GM19438 (cell line): ENCODE measurements at regions not wholly inside any gene's neighbourhood (a gene's known extent, or its start where the extent isn't known, plus 50 kb on each side); places are given as distances from the start of the nearest gene placed in this dataset.
"Not testable (repeated sequence)": the region's sequence is repeated elsewhere in the genome, so short reads cannot be mapped to it uniquely, and the experiment has no call there.

ENCODE experiments used
- ATAC-seq: cut with Tn5 transposase; IDR thresholded peaks from one replicate; pipeline ENCODE4 v1.9.1; 2021; ENCODE audit warnings: low read depth; ENCODE audit not compliant: unreplicated experiment

DNA sequence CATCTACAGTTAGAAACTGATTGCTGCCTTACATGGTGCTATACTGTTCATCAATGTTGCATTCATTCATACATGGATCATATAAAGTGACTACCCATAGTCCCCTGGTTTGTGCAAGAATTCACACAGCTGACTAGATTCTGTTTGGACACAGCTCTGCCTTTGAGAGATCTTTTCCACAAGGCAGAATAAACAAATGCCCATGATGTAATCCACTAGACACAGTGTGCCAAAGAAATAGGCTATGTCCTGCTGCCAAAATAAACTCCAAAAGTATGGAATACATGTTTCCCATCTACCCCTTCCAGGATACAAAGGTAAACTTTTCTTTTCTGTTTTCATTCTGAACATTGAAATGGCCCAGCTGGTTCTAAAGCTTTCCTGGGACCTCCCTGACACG is 269.4 kb upstream of the CHAC2 start:
- ATAC-seq, result no peak

DNA sequence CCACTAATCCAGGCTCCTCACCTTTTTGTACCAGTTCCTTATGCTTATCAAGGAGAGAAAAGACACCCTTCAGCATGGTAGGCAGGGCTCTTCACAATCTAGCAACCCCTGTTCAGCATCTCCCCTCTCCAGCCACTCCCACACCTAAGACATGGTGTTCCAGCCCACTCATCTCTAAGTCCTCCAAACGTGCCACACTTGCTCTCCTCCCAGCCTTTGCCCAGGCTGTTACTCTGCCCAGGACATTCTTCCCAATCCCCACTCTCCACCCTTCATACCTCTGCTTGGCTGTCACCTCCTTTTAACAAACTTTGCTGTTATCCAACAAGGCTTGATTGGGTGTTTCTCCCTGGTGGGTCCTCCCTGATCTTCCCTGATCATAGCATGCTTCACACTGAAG is 270.6 kb upstream of the CHAC2 start:
- ATAC-seq, result no peak

DNA sequence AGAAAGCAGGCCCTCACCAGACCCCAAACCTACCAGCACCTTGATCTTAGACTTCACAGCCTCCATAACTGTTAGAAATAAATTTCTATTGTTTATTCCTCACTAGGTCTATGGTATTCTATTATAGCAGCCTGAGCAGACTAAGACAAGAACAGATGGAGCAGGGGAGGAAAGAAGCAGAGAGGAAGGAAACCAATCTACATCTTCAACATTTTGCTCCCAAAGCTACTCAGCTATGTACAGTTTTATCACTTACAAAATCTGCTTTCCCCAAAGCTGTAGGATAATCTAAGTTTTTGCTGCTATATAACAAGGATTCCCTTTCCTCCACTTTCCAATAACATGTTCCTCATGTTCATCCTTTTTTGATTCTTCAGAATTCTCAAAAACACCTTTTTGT is 274.4 kb upstream of the CHAC2 start:
- no peak for ATAC-seq

DNA sequence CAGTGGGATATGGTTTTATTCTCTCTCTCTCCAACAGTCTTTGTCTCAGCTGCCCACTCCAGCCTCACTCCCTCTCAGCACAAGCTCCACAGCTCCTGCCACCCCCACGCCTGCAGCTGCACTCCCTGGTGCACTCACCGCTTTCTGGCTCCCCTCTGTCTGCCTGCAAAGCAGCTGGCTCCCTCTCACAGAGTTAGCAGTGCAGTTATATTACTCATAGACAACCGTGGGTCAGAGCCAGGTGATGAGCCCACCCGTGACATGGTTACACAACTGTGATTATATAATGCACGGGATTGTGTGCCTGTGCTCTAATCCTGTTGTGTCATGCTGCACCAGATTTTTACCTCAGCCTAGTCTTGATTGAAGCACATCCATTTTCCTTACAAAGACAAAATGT is 276.9 kb upstream of the CHAC2 start:
- ATAC-seq, result no peak

DNA sequence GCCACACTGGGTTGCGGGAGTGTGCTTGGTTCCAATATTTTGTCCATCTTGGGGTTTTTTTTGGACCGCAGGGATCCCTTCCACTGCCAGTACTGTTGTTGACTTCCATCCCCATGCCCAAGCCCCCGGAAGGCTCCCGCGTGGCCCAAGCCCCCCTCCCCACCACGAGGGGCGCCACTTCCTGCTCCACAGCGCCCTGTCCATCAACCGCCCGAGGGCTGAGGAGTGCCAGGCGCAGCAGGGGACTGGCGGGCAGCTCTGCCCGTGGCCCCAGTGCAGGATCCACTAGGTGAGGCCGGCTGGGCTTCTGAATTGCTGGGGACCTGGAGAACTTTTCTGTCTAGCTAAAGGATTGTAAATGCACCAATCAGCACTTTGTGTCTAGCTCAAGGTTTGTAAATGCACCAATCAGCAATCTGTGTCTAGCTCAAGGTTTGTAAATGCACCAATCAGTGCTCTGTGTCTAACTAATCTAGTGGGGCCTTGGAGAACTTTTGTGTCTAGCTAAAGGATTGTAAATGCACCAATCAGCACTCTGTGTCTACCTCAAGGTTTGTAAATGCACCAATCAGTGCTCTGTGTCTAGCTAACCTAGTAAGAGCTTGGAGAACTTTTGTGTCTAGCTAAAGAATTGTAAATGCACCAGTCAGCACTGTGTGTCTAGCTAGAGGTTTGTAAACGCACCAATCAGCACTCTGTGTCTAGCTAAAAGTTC is 281.3 kb upstream of the CHAC2 start:
- not testable (repeated sequence) for ATAC-seq

DNA sequence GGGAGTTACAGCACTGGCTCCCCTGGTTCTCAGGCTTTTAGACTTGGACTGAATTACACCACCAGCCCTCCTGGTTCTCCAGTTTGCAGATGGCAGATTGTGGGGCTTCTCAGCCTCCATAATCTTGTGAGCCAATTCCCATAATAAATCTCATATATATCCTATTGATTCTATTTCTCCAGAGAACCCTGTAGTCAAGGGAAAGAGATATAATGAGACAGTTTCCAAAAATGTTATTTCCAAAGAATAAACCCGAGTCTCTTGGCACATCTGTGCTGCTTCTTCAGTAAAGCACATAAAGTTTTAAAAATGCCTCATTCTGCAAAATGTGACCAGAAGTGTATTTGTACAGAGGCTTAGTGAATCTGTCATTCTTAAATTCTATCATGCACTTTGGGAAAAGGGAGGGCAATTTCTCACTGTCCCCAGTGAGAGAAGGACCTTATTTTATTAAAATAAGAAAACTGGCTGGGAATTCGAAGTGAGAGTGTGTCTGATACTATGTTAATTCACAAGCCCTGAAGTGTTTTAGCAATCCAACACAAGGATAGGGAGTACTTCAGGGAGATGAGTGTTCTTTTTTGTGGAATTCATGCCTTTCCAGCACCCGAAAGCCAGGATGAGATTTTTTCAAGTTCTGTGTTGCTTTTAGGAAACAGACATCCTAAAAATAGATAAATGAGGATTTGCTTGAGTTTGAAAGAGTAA is 282.4 kb upstream of the CHAC2 start:
- ATAC-seq, result no peak

DNA sequence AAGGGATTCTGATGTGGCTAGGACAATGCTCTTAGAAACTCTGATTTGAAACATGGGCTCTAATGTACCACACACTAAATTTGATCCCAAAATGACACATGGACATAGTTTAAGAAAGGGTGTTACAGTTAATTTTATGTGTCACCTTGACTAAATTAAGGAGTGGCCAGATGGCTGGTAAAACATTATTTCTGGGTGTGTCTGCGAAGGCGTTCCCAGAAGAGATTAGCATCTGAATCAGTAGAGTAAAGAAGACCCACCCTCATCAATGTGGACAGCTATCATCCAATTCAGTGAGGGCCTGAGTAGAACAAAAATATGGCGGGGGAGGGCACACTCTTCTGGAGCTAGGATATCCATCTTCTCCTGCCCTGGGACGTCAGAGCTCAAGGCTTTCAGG is 283.1 kb upstream of the CHAC2 start:
- no peak for ATAC-seq

DNA sequence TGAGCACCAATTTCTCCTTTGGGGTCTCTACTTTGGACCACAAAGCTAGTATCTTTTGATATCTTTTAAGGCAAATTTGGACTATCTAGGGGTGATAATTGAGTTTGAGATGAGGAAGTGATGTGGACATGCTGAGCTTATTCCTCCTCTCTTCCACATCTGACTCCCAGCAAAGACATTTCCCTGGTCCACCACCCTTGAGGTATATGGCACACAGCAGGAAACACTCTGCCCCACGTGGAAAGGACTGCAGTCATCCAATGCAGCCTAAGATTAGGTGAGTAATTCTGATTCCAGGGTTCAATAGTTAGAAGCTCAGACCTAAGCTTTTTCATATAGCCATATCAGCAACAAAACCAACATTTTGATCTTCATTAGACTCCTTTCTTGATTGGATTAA is 290.1 kb upstream of the CHAC2 start:
- no peak for ATAC-seq

DNA sequence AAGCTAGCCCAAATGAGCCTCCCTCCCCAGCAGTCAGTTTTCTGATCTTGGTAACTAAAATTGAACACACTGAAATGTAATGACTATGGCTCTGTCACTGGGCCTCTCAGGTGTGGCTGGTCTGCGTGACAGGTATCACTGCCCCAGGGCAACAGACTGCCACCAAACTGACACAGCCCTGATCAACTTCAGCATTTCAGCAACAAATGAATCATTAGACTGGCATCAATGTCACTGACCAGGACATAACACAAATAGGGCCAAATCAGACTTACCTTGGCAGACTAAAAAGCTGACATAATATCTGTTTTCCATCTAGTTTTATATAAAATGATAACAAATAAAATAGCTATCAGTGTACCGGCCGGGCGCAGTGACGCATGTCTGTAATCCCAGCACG is 290.8 kb upstream of the CHAC2 start:
- no peak for ATAC-seq

DNA sequence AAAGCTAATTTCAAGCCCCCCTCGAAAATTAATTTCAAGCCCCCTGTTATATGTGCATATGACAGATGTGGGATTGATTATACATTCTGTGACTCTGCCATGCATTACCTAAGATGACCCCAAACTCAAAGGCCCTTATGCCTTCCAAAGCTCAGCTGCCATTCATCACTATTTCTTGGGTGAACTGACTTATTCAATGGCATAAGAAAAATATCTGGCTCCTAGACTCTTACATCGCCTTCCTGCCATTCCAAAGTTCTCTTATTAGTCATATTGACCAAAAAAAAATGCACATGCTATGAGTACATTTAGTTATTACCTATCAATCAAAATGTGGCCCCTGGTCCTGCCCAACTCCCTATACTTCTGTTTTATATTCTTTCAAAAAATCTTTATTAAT is 291.8 kb upstream of the CHAC2 start:
- no peak for ATAC-seq

DNA sequence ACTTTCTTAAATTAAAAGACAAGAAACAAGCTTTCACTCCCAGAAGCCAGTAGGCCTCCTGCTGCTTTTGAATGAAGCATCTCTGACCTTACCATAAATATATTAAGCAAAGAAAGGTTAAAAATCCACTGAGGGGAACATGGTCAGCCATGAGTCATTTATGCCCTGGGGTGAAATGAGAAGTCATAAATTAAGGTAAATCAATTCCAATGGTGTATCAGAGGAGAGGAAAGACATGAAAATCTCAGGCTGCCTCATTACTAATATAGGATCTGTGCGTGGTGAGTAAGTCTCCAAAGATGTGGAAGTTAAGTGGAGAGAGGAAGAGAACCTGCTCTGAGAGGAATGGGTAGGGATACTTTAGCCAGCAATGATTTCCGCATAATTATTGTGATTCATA is 292.3 kb upstream of the CHAC2 start:
- no peak for ATAC-seq

DNA sequence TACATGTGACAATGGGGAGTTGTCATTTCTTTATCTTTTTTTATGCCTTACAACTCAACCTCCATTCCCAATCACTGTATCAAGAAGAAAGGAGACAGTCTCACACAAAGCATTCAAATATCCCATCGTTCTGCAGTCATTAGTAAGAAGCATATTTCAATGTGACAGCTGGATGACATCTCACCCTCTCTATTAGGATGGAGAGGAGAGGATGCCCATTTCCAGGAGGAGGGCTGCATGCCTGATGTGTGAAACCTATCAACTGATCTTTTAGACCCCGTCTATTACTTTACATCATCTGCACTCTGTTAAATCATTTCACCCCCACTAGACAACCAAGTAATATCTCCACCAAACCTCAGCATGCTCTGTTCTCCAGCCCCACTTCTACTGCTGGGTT is 292.7 kb upstream of the CHAC2 start:
- no peak for ATAC-seq

DNA sequence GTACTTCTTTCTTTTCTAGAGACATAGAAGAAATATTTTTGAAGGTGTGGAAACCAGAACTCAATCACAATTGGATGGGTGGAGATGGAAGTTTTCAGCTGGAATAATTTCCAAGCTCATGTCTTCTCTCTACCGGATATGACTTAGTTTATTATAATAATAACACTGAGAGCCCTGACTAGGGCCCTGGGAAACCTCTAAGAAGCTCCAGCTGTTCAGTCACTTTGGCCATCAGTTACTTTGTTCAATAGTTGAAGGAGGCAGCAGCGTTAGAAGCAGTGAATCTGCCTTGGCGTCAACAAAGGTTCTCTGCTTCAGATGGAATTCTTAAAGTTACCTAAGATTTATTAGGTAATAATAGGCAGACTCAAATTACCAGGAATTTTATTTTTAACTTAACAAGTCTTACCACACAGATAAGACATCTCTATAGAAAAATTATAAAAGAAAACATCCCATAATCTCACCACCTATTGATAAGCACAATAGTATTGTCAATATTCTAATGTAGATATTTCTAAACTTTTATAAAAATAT is 293.8 kb upstream of the CHAC2 start:
- no peak for ATAC-seq

DNA sequence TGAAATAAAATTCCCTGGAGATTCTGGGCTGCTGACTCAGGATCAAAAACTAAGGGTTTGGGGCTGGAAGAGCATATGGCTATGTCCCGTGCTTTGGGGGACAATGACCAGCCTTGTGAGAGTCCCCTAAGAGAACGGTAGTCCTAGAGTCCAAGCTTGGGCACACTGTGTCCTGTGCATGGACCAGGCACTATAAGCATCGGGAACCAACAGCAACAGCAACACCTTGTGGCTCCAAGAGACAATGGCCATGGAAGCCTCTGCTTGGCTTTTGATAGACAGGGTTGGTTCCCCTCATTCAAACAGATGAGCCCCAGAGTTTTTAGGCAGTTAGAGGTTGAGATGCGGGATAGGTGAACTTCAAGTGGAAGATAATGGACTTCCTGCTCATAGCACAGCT is 294.4 kb upstream of the CHAC2 start:
- no peak for ATAC-seq

DNA sequence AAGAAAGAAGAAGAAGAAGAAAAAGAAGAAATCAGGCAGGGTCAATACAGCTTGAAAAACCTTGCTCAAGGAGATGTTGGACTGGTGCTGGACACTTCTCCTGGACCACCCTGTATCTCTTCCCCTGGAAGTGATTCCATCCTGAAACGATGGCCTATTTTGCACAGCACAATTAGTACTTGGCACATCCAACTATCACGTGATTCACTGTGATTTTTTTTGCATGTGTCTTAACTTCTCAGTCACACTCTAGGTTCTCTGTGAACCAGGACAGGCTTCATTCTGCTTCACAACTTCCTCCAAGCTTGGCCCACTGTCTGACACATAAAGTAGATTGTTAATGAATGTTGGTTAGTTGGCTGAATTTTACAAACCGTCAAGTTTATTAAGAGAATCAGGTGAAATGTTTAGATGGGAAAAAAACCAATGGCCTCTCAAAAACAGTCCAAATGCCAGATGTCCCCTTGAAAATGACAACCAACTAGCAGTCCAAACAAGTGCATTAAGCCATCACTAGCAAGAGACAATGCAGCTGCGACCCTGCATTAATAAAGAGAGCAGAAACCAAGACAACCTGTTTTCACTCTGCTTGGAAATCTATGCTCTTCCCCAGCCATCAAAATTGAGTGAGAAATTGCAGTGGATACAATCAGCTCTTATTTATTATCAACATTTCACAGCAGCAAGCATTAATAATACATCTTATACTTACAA is 300.0 kb upstream of the CHAC2 start:
- no peak for ATAC-seq

DNA sequence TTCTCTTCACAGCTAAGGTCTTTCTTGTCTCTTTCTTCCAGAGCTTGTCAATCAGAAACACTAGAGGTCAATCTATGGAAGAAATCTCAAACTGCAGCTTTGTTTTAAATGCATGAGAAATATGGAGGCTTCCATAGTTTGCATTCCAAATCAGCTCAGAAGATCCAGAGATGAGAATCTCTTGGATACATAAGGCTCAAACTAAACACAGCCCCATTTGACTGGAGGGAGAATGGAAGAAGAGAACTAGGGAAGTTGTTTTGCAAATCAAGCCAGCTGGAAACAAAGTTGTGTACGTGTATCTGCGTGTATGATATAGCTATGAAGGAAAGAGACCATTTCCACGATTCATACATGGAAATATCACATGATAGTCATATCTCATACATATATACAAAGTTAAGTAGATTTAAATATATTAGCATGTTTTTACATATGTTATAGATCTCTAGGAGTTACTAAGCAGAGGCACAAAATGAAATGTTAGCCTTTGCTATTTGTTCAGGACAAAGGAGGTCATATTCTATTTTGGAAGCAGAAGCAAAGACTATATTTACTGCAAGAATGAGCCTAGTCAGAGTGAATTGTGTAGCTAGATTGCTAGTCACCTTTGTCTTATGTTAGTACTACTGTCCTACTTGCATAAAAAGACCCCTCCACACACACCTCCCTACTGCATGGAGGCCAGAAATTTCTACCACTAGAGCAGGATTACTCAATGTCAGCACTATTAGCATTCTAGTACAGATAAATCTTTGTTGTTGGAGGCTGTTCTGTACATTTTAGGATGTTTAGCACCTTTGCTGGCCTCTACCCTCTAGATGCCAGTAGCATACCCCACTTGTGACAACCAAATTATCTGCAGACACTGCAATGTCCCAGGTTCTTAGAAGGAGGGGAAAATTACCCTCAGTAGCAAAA is 303.5 kb upstream of the CHAC2 start:
- ATAC-seq, result no peak

DNA sequence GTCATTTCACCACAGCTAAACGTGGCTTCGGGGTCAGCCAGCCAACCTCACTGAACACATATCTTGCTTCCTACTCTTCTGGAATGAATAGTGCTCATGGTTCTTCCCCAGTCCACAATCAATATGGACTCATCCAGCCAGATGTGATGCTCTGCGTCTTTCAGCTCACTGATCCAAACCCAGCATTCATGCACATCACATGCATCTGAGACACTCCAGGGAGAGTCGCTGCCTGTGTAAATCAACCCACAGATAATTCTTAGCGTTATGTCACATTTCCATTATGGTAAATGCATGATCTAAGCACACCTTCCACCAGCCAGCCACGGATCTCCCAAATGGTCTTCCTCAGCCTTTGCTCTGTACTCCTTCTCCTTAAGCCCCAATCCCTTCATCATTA is 306.7 kb upstream of the CHAC2 start:
- no peak for ATAC-seq

DNA sequence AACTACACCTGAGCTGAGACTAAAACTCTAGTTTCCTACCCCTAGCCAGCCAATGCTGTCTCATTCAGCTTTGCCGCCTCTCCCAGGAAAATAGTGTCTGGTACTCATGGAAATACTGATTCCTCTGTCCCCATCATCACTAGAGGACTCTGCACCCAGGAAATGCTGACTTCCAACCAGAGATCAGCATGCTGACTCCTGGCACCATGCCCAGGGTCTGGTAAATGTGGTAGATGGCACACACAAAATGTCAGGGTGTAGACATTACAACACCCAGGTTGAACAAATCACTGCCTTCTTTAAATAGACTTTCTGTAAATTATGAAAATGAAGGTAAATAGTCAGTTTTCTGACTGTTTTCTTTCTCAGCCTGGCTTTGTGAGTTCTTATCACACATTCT is 307.3 kb upstream of the CHAC2 start:
- no peak for ATAC-seq

DNA sequence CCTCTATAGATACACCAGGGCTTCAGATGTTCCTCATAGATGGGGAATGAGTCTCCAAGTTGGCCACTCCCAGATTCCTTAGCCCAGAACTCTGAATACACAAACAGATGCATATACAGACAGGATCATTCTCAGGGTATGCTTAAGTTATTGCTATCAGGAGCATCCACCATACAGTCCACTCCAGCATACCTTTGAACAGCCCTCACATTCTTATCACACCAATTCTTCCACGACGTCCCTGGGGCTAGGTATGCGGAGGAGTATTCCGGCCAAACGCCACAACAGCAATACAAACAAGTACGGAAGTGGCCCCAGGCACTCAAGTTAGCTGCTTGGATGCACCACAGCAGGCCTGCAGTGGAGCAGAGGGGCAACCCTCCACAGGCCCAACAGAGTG is 312.5 kb upstream of the CHAC2 start:
- ATAC-seq, result no peak

DNA sequence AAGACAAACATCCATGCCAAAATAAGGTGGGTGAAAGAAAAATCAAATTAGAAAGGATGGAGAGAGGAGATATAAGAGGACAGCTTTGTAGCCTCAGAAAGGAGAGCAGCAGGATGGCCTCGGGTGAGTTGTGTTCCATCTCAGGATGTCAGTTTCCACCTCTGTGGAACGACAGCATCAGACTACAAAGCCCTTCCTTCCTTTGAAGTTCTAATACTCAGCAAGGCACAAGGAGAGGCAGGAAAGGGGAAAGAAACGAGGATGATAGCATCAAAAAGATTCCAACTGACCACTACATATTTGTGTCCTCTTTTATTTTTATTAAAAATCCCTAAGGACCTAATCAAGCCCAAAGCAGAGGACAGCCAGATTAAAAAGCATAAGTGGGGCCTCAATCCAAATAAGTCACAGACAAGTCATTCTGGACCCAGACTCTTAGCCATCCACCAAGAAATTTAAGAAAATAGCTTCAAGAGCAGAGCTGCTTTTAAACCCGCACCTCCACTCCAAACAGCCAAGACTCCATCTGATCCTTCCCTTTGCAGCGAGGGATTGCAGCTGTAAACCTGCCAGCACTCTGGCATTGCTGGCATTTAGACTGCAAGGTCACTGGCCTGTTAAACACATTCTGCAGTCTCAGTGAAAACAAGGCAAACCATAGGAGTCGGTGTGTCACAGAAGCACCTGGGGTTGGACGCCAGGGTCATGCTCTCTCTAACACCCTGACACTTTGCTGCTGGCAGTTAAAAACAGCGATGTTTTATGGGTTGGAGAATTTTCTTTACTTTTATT is 314.5 kb upstream of the CHAC2 start:
- no peak for ATAC-seq
